Activated CD4-positive, alpha-beta T cell treated with anti-CD3 and anti-CD28 coated beads, Interleukin-2, amount 50 U/mL, for 1 hour (primary cell): ENCODE measurements at regions not wholly inside any gene's neighbourhood (a gene's known extent, or its start where the extent isn't known, plus 50 kb on each side); places are given as distances from the start of the nearest gene placed in this dataset.

Experiments used
- DNase-seq: peaks from one replicate; pipeline ENCODE4 v3.0.0-alpha.2; 2020

DNA sequence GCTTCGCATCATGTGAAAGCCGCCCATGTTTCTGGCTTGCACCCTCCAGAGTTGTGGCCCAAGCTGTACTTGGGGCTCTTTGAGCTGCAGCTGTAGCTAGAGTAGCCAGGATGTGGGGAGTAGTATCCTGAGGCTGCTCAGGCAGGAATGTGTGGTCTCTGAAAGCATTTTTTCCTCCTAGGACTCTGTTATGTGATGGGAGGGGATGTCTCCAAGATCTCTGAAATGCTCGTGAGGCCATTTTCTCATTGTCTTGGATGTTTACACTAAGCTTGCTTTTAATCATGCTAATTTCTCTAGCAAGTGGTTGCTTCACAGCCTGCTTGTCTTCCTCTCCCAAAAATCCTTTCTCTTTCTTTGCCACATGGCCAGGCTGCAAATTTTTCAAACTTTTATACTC, 687.6 kb downstream of the DCDC2C start:
- DNase-seq: no peak

- no peak for DNase-seq
Observed at GRCh38 chr2:4404363-4404762, 701.0 kb downstream of the DCDC2C start.

DNA sequence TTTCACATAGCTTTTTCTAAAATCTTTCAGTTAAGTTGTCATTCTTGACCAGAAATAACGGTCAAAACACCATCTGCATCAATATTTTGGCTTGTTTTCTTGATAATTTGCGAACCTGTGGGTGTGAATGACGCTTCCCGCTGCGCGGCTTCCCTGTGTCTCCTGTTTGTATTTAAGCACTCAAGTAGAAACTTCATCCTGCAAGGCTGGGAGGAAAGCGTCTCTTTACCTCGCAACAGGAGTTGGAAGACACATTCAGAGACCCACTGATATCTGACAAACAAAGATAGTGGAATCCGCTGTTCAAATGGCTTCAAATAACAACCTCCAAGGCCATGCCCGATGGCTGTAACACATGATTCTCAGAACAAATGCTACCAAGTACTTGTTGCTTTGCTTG, 704.9 kb downstream of the DCDC2C start:
- no peak for DNase-seq

DNA sequence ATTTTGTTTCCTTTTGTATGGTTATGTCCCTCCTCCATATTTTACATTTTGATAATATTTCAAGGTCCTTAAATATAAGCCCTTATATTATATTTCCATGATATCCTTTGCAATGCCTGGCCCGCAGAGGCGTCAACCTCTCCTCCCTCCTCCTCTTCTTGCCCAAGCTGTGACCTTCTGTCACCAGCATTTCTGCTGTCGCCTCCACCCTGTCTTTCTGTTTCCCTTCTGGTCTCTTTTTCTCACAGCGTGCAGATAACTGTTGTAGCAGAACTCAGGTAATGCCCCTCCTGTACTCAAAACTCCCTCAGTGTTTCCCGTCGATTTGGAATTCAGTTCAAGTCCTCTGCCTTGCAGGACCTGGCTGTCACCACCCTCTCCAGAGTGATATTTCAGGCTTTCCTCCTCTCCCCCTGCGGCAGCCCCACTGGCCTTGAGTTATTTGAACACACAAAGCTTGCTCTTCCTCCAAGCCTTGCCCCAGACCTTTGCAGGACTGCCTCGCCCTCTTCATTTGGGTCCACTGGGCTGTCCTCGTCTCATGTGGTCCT, 709.3 kb downstream of the DCDC2C start:
- DNase-seq: no peak

- DNase-seq: no peak
Observed at GRCh38 chr2:4415171-4415570, 711.8 kb downstream of the DCDC2C start.

GRCh38 chr2:4415810-4416413, 712.5 kb downstream of the DCDC2C start:
- DNase-seq: no peak

GRCh38 chr2:4416431-4416830, 713.1 kb downstream of the DCDC2C start:
- DNase-seq: no peak

GRCh38 chr2:4417771-4418170, 714.4 kb downstream of the DCDC2C start:
- DNase-seq: no peak

DNA sequence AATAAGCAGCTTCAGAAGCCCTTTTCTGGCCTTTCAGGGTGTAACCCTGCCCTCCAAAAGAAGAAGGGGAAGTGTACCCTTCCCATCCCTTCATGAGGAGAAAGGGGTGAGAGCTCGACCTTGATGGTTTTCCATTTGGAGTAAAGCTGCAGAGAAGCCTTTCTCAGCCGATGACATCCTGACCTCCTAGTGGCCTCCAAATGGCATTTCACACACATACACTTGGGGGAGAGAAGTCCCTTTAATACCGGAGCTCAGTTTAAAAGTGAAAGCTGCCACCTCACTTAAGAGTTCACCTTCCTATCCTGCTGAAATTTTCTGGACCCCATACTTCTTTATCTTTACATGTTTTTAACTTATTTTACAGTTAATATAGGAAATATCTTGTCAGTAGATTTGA, 716.7 kb downstream of the DCDC2C start:
- DNase-seq: no peak

- no peak for DNase-seq
Observed at GRCh38 chr2:4424153-4424552, 720.8 kb downstream of the DCDC2C start.

DNA sequence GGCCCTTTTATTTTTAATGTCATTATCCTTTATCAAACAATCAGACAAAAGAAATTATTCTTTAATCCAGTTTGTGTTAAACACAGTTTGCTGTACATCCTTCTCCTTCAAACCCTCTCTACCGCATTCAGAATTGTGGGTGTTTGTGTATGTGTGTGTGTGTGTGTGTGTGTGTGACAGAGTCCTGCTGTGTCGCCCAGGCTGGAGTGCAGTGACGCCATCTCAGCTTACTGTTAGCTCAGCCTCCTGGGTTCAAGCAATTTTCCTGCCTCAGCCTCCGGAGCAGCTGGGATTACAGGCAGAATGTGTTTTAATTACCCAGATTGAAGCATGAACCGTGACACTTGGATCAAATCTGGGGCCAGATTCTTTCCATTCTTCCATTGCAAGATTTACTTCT, 723.7 kb downstream of the DCDC2C start:
- no peak for DNase-seq

DNA sequence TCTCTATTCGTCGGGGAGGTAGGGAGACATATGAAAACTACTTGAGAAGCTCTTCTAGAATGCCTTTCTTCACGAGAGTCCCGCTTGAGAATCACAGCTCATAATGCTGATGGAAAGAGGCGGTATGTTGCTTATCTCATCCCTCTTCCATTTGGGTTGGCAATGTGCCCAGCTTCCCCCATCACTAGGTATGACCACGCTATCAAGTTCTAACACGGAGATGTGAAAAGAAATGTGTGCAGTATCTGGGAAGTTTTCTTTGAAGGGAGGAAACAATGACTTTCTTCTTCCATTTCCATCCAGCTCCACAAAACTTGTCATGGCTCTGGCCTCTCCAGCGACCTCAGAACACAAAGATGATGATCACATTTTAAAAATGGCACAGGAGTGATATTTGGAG, 742.4 kb downstream of the DCDC2C start:
- no peak for DNase-seq

GRCh38 chr2:4454907-4455306, 751.5 kb downstream of the DCDC2C start:
- no peak for DNase-seq

- DNase-seq: no peak
Observed at GRCh38 chr2:4455486-4456155, 752.2 kb downstream of the DCDC2C start.

GRCh38 chr2:4464634-4465266, 761.4 kb downstream of the DCDC2C start:
- no peak for DNase-seq

GRCh38 chr2:4465671-4466070, 762.3 kb downstream of the DCDC2C start:
- DNase-seq: no peak

DNA sequence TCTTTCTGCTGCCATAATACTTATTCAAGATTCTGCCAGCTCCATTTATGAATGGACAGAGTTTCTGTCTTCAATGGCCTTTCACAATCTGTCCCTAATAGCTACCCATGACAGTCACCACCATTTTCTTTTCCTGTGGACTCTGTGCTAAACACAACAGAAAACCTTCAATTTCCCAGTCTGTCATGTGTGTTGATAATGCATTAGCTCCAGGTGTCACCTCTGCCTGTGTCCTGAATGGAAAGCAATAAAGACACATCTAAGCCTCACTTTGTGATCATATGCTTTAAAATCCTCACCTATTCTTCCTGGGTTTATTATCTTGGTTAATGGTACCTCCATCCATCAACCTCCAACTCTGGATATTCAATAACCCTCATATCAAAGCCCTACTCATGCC, 772.2 kb downstream of the DCDC2C start:
- no peak for DNase-seq

DNA sequence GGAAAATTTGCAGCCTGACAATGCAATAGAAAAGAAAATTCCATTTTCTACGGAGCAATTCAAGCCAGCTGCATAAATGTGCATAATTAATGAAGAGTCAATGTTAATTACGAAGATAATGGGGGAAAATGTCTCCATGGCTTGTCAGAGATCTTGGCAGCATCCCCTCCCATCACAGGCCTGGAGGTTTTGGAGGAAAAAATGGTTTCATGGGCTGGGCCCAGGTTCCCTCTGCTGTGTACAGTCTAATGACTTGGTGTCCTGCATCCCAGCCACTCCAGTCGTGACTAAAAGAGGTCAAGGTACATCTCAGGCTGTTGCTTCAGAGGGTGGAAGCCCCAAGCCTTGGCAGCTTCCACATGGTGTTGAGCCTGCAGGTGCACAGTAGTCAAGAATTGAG, 779.7 kb downstream of the DCDC2C start:
- DNase-seq: no peak

DNA sequence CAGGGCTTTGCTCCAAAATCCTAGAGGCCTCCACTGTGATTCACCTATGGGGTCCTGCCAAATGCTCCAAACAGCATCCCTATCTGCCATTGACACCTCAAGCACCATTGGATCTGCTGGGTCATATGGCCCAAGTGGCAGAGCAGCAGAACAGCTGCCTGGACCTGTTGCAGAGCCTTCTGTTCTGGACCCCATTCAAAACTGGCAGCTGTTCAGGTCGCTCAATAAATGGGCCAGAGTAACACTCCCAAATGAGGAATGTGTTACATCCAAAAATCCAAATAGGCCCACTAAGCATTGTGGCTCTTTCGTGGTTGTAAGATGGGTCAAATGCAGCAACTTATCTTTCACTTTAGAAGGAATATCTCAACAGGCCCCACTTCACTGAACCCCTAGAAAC, 783.6 kb downstream of the DCDC2C start:
- no peak for DNase-seq

DNA sequence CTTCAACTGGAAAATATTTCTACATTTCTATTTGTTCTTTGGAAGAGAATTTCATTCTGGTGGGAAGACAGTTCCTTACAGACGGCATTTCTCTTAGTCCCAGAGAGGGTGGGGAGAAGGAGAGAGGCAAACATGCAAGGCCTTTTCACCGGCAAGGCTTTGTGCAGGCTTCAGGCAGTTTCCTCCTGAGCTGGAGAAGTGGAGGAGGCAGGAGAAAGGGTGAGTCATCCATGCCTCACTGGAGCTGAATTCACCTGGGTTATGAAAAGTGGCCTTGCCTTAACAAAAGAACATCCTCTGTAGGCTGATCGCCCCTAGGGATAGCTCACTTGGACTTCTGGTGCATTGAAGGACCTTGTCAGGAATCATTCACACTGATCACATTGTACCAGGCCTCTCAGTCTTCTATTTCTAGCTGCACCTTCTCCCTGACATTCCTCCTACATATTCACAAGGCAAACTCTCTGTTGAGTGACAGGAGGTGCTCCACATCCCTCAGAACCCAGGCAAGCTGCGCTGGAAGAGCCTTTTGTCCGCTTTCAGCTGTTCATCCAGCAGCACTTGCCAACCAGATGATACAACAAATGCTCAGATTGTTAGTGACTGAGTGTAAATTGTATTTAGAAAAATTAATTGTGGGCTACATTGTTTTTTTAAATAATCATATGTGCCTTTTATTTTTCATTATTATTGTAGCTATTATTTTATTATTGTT, 796.1 kb downstream of the DCDC2C start:
- DNase-seq: no peak

DNA sequence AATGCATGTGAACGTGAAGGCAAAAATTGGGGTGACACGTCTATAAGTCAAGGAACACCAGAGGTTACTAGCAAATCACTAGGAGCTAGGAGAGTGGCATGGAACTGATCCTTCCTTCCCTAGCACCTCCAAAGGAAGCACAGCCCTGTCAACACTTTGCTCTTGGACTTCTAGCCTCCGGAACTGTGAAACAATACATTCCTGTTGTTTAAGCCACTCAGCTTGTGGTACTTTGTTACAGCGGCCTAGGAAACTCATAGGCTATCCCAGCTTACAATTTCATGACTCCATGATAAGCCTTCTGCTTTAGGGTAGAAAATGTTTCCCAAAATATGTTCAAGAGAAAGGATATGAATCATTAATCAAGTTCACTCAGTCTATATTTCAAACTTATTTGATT, 798.1 kb downstream of the DCDC2C start:
- DNase-seq: no peak

GRCh38 chr2:4502230-4502843, 799.0 kb downstream of the DCDC2C start:
- DNase-seq: no peak

- no peak for DNase-seq
Observed at GRCh38 chr2:4507661-4508060, 804.3 kb downstream of the DCDC2C start.
